K562 (cell line): ENCODE measurements at regions not wholly inside any gene's neighbourhood (a gene's known extent, or its start where the extent isn't known, plus 50 kb on each side); places are given as distances from the start of the nearest gene placed in this dataset.

ENCODE experiments used
- ATAC-seq: fragments of 200-7000 bp; cut with Tn5 transposase; 3 replicates; pipeline ENCODE4 v1.9.1; 2020; ENCODE audit warnings: moderate library complexity
- BruUV-seq: library from RNA; stranded (reverse); fragments of 400-500 nt; replicated peaks from 2 replicates; lab custom pipeline; 2021; lab: Mats Ljungman, UMichigan
- CTCF ChIA-PET: fragments of 300-600 bp; formaldehyde crosslinking; extraction: SDS; loops from one replicate; lab custom pipeline; 2021; ENCODE audit warnings: low intra/inter-chr PET ratio; lab: Yijun Ruan, JAX
- POLR2A ChIA-PET: fragments of 300-600, 350-650 bp; sonication (Branson Sonifier 250); formaldehyde crosslinking; extraction: SDS; loops from one replicate; lab custom pipeline; 2021; ENCODE audit warnings: antibody characterized with exemption, inconsistent platforms; lab: Yijun Ruan, JAX
- DNase-seq, 4 experiments: peaks; one replicate each; pipeline versions ENCODE4 v3.0.0 to v3.0.0-alpha.2; 2011 to 2018; ENCODE audit warnings: low spot score in 3 of 4, mixed read lengths in 3 of 4; ENCODE audit errors: extremely low read depth in 1 of 4
- FAIRE-seq: peaks from 2 replicates; lab custom pipeline; 2011; peaks lifted over from hg19 to GRCh38; lab: Jason Lieb, UNC
- H2AFZ ChIP-seq: 2 replicates; pipeline ENCODE4 v1.6.0; 2011; ENCODE audit warnings: low read depth, low read length, control low read depth, inconsistent platforms
- H3K27ac ChIP-seq: fragments of 200-600 bp; 3 replicates; pipeline ENCODE4 v1.8.0; 2011; ENCODE audit warnings: low read depth, mild to moderate bottlenecking, control low read depth, inconsistent platforms, low read length, moderate library complexity, mixed read lengths; ENCODE audit errors: extremely low read depth
- H3K27me3 ChIP-seq, 2 experiments: fragments of 300-600 bp in 1 of 2; 2 replicates in 1 of 2; 3 replicates in 1 of 2; pipeline versions ENCODE4 v1.6.0 to v1.8.0; 2011; ENCODE audit warnings: inconsistent platforms in 2 of 2, low read length in 2 of 2, mild to moderate bottlenecking in 1 of 2, mixed read lengths in 1 of 2, moderate library complexity in 1 of 2; ENCODE audit not compliant: control insufficient read depth in 2 of 2, insufficient read depth in 2 of 2
- H3K36me3 ChIP-seq: fragments of 300-600 bp; 3 replicates; pipeline ENCODE4 v1.8.0; 2011; ENCODE audit warnings: mild to moderate bottlenecking, low read length, inconsistent platforms; ENCODE audit not compliant: control insufficient read depth, insufficient read depth
- H3K4me1 ChIP-seq, 2 experiments: fragments of 200-600 bp in 1 of 2; replicated peaks in 1 of 2; 2 replicates in 1 of 2; 3 replicates in 1 of 2; pipeline versions ENCODE4 v1.5.1 to v1.8.0; 2011; ENCODE audit warnings: inconsistent platforms in 2 of 2, low read length in 2 of 2, mild to moderate bottlenecking in 1 of 2, mixed read lengths in 1 of 2, moderate library complexity in 1 of 2; ENCODE audit not compliant: control insufficient read depth in 2 of 2, insufficient read depth in 2 of 2
- H3K4me2 ChIP-seq: 2 replicates; pipeline ENCODE4 v1.6.1; 2011; ENCODE audit warnings: low read length, control low read depth, inconsistent platforms, mixed read lengths; ENCODE audit not compliant: insufficient read depth
- H3K4me3 ChIP-seq: fragments of 200-600 bp; sonication (generic), shearing (Covaris generic); 2 replicates; pipeline ENCODE4 v1.5.1; 2016; ENCODE audit warnings: control low read depth, inconsistent platforms
- H3K79me2 ChIP-seq: fragments of 200-600 bp; 3 replicates; pipeline ENCODE4 v1.8.0; 2011; ENCODE audit warnings: low read length, inconsistent platforms; ENCODE audit not compliant: control insufficient read depth, insufficient read depth
- H3K9ac ChIP-seq, 2 experiments: 2 replicates each; pipeline versions ENCODE4 v1.6.0 to v1.6.1; 2011; ENCODE audit warnings: low read depth in 2 of 2, low read length in 2 of 2, control low read depth in 1 of 2, inconsistent platforms in 1 of 2, mild to moderate bottlenecking in 1 of 2, mixed read lengths in 1 of 2; ENCODE audit not compliant: insufficient read depth in 1 of 2
- H3K9me1 ChIP-seq: one replicate; pipeline ENCODE4 v1.6.0; 2011; ENCODE audit warnings: inconsistent platforms, mild to moderate bottlenecking, low read length, moderate library complexity; ENCODE audit not compliant: control insufficient read depth, insufficient read depth
- H3K9me3 ChIP-seq: replicated peaks from 2 replicates; pipeline ENCODE4 v1.5.1; 2011; ENCODE audit warnings: low read depth, low read length, inconsistent platforms; ENCODE audit not compliant: control insufficient read depth, insufficient read depth
- H4K20me1 ChIP-seq: replicated peaks from 2 replicates; pipeline ENCODE4 v1.6.1; 2011; ENCODE audit warnings: low read length, inconsistent platforms, mixed read lengths; ENCODE audit not compliant: control insufficient read depth, insufficient read depth
- FOXP4 ChIP-seq: sonication (generic); formaldehyde crosslinking; IDR thresholded peaks from 2 replicates; pipeline ENCODE4 v1.8.0; 2022; ENCODE audit warnings: mild to moderate bottlenecking, missing genetic modification reagents, borderline replicate concordance
- HLTF ChIP-seq: fragments of 450-650 bp; IDR thresholded peaks from 2 replicates; pipeline ENCODE4 v1.6.1; 2016
- LCOR ChIP-seq: sonication (generic); formaldehyde crosslinking; IDR thresholded peaks from 2 replicates; pipeline ENCODE4 v1.8.0; 2022; ENCODE audit warnings: mild to moderate bottlenecking, missing genetic modification reagents
- STAT6 ChIP-seq: sonication (generic); formaldehyde crosslinking; IDR thresholded peaks from 2 replicates; pipeline ENCODE4 v1.8.1; 2023; ENCODE audit warnings: mild to moderate bottlenecking, missing genetic modification reagents
- TCF7 ChIP-seq: sonication (generic); IDR thresholded peaks from 2 replicates; pipeline ENCODE4 v1.6.1; 2016; ENCODE audit warnings: antibody characterized with exemption, borderline replicate concordance
- TEAD2 ChIP-seq: fragments of 450-650 bp; IDR thresholded peaks from 2 replicates; pipeline ENCODE4 v1.6.1; 2016; ENCODE audit warnings: missing genetic modification characterization, control low read depth, missing compliant biosample characterization
- ZNF316 ChIP-seq: fragments of 450-650 bp; IDR thresholded peaks from 2 replicates; pipeline ENCODE4 v1.6.1; 2016
- ZNF518B ChIP-seq: fragments of 250-450 bp; sonication (Bioruptor Pico); IDR thresholded peaks from 2 replicates; pipeline ENCODE4 v1.5.0; 2021; ENCODE audit warnings: mild to moderate bottlenecking, moderate library complexity
- ZNF830 ChIP-seq: fragments of 250-450 bp; sonication (Bioruptor Pico); IDR thresholded peaks from 2 replicates; pipeline ENCODE4 v1.5.0; 2021; ENCODE audit warnings: mild to moderate bottlenecking
- WGBS: fragments of 100-300 bp; shearing (Covaris generic); methylation state at CpG from one replicate; pipeline ENCODE4 v1.1.6; 2016; ENCODE audit warnings: low coverage, mixed read lengths; ENCODE audit not compliant: insufficient coverage; ENCODE audit errors: missing lambda C conversion rate; 5-methylcytosine and 5-hydroxymethylcytosine counted together
- in situ Hi-C: fragments of 300-500 bp; cut with MboI; formaldehyde crosslinking; loops from 4 replicates; pipeline ENCODE4 v1.15.0; 2018; ENCODE audit warnings: inconsistent platforms, mixed read lengths
- intact Hi-C: fragments of 100-400 bp; cut with micrococcal nuclease; formaldehyde crosslinking; loops from 2 replicates; pipeline ENCODE4 v1.14.2; 2022

GRCh38 chr22:44419429-44419828, 78.6 kb downstream of the RTL6 start:
- no peak for DNase-seq
- Histone ChIP-seq H3K9me1 (no peaks in the 10 kb centered on the region), H3K4me1 (no peaks in the 10 kb centered on the region), H3K27me3 (no peaks in the 10 kb centered on the region), H2AFZ (no peak overlapping the region), H4K20me1 (no peaks in the 10 kb centered on the region), H3K27ac (no peak overlapping the region), H3K9ac (no peak overlapping the region), H3K36me3 (no peaks in the 10 kb centered on the region), H3K79me2 (no peaks in the 10 kb centered on the region), H3K4me3 (no peak overlapping the region), H3K4me2 (no peak overlapping the region), H3K9me3 (no peaks in the 10 kb centered on the region)
- WGBS = 0% methylated on average over 1 of the region's 1 CpG
- intact Hi-C loops = no loop called here
- in situ Hi-C loops = no loop called here
- no peak for ATAC-seq
- BruUV-seq = no TSS peak
- FAIRE-seq = no peak
- POLR2A ChIA-PET = no interaction called here
- TF ChIP-seq ZNF316 = no peak
- no peak for TF ChIP-seq FOXP4 (CRISPR knock-in tag)
- TF ChIP-seq TEAD2 (tag) = no peak
- no peak for TF ChIP-seq LCOR (CRISPR knock-in tag)
- TF ChIP-seq TCF7 = no peak
- no peak for TF ChIP-seq ZNF830 (CRISPR knock-in tag)
- no peak for TF ChIP-seq ZNF518B
- no peak for TF ChIP-seq STAT6 (CRISPR knock-in tag)
- no peak for TF ChIP-seq HLTF
- CTCF ChIA-PET = no interaction called here
